Suppressor macrophage (primary cell): ENCODE measurements at regions not wholly inside any gene's neighbourhood (a gene's known extent, or its start where the extent isn't known, plus 50 kb on each side); places are given as distances from the start of the nearest gene placed in this dataset.

Experiments
- DNase-seq, 4 experiments: peaks; one replicate each; pipeline ENCODE4 v3.0.0-alpha.2; 2020 to 2022

- no peak for DNase-seq
Measured at GRCh38 chr3:76723366-76723765, 316.5 kb upstream of the ROBO2 start.

GRCh38 chr3:76724075-76724474 is 315.8 kb upstream of the ROBO2 start:
- DNase-seq: no peak

- DNase-seq: no peak
Measured at GRCh38 chr3:76724706-76725105, 315.2 kb upstream of the ROBO2 start.

- no peak for DNase-seq
Measured at GRCh38 chr3:76726034-76726433, 313.9 kb upstream of the ROBO2 start.

GRCh38 chr3:76728426-76728825 is 311.5 kb upstream of the ROBO2 start:
- DNase-seq: no peak

- no peak for DNase-seq
Measured at GRCh38 chr3:76731471-76731870, 308.4 kb upstream of the ROBO2 start.

- DNase-seq: no peak
Measured at GRCh38 chr3:76733073-76733759, 306.7 kb upstream of the ROBO2 start.

GRCh38 chr3:76735152-76735551 is 304.7 kb upstream of the ROBO2 start:
- no peak for DNase-seq

- no peak for DNase-seq
Measured at GRCh38 chr3:76753599-76753998, 286.3 kb upstream of the ROBO2 start.

GRCh38 chr3:76754247-76754646 is 285.7 kb upstream of the ROBO2 start:
- DNase-seq: no peak

GRCh38 chr3:76756577-76756976 is 283.3 kb upstream of the ROBO2 start:
- no peak for DNase-seq

- DNase-seq: no peak
Measured at GRCh38 chr3:76760336-76760735, 279.6 kb upstream of the ROBO2 start.

- DNase-seq: no peak
Measured at GRCh38 chr3:76765511-76765910, 274.4 kb upstream of the ROBO2 start.

- DNase-seq: no peak
Measured at GRCh38 chr3:76768912-76769311, 271.0 kb upstream of the ROBO2 start.

GRCh38 chr3:76776927-76777326 is 263.0 kb upstream of the ROBO2 start:
- no peak for DNase-seq

- no peak for DNase-seq
Measured at GRCh38 chr3:76788206-76788605, 251.7 kb upstream of the ROBO2 start.

- no peak for DNase-seq
Measured at GRCh38 chr3:76789237-76789636, 250.7 kb upstream of the ROBO2 start.

GRCh38 chr3:76811418-76811817 is 228.5 kb upstream of the ROBO2 start:
- DNase-seq: no peak

- no peak for DNase-seq
Measured at GRCh38 chr3:76812649-76813242, 227.2 kb upstream of the ROBO2 start.

- DNase-seq: no peak
Measured at GRCh38 chr3:76815561-76815960, 224.3 kb upstream of the ROBO2 start.

- no peak for DNase-seq
Measured at GRCh38 chr3:76820481-76820880, 219.4 kb upstream of the ROBO2 start.

GRCh38 chr3:76824658-76825240 is 215.2 kb upstream of the ROBO2 start:
- DNase-seq: no peak

- no peak for DNase-seq
Measured at GRCh38 chr3:76826861-76827260, 213.0 kb upstream of the ROBO2 start.

GRCh38 chr3:76827701-76828226 is 212.1 kb upstream of the ROBO2 start:
- no peak for DNase-seq
